Keratinocyte (primary cell): ENCODE measurements at regions not wholly inside any gene's neighbourhood (a gene's known extent, or its start where the extent isn't known, plus 50 kb on each side); places are given as distances from the start of the nearest gene placed in this dataset.

Experiments
- DNase-seq: peaks from one replicate; pipeline ENCODE4 v3.0.0-alpha.2; 2011; ENCODE audit warnings: low read depth, missing footprints, low spot score
- FAIRE-seq: peaks from 2 replicates; lab custom pipeline; 2011; peaks lifted over from hg19 to GRCh38; lab: Jason Lieb, UNC
- H2AFZ ChIP-seq: 2 replicates; pipeline ENCODE4 v1.6.0; 2012; ENCODE audit warnings: low read length, control low read depth, inconsistent platforms; ENCODE audit not compliant: control insufficient read depth
- H3K27ac ChIP-seq: 2 replicates; pipeline ENCODE4 v1.5.1; 2011; ENCODE audit warnings: low read length; ENCODE audit not compliant: control insufficient read depth, insufficient read depth
- H3K27me3 ChIP-seq: 3 replicates; pipeline ENCODE4 v1.6.0; 2011; ENCODE audit warnings: low read length; ENCODE audit not compliant: control insufficient read depth, insufficient read depth; ENCODE audit errors: extremely low read depth
- H3K36me3 ChIP-seq, 2 experiments: 2 replicates in 1 of 2; 3 replicates in 1 of 2; pipeline ENCODE4 v1.5.1; 2011; ENCODE audit warnings: low read length in 2 of 2, mild to moderate bottlenecking in 1 of 2; ENCODE audit not compliant: control insufficient read depth in 2 of 2, insufficient read depth in 2 of 2; ENCODE audit errors: extremely low read depth in 1 of 2
- H3K4me1 ChIP-seq: 3 replicates; pipeline ENCODE4 v1.5.1; 2011; ENCODE audit warnings: low read length; ENCODE audit not compliant: control insufficient read depth, insufficient read depth; ENCODE audit errors: extremely low read depth
- H3K4me2 ChIP-seq: 3 replicates; pipeline ENCODE4 v1.6.0; 2011; ENCODE audit warnings: low read depth, low read length; ENCODE audit not compliant: control insufficient read depth, insufficient read depth; ENCODE audit errors: extremely low read depth
- H3K4me3 ChIP-seq, 3 experiments: fragments of 200-600 bp in 1 of 3; sonication (generic) in 1 of 3; 2 replicates in 2 of 3; 3 replicates in 1 of 3; pipeline ENCODE4 v1.5.1; 2011 to 2016; ENCODE audit warnings: low read length in 3 of 3, mild to moderate bottlenecking in 3 of 3, control low read depth in 2 of 3, inconsistent platforms in 1 of 3, low read depth in 1 of 3, mixed read lengths in 1 of 3, mixed run types in 1 of 3, moderate library complexity in 1 of 3; ENCODE audit not compliant: control insufficient read depth in 2 of 3, insufficient read depth in 2 of 3; ENCODE audit errors: extremely low read depth in 1 of 3
- H3K79me2 ChIP-seq: 2 replicates; pipeline ENCODE4 v1.6.0; 2012; ENCODE audit warnings: low read length; ENCODE audit not compliant: control insufficient read depth, insufficient read depth
- H3K9ac ChIP-seq: 3 replicates; pipeline ENCODE4 v1.6.0; 2011; ENCODE audit warnings: low read length; ENCODE audit not compliant: control insufficient read depth, insufficient read depth; ENCODE audit errors: extremely low read depth
- H3K9me1 ChIP-seq: 3 replicates; pipeline ENCODE4 v1.6.0; 2011; ENCODE audit warnings: low read length; ENCODE audit not compliant: control insufficient read depth, insufficient read depth; ENCODE audit errors: extremely low read depth
- H3K9me3 ChIP-seq: 2 replicates; pipeline ENCODE4 v1.5.1; 2012; ENCODE audit warnings: low read depth, low read length; ENCODE audit not compliant: control insufficient read depth
- H4K20me1 ChIP-seq: 3 replicates; pipeline ENCODE4 v1.6.0; 2011; ENCODE audit warnings: low read length; ENCODE audit not compliant: control insufficient read depth, insufficient read depth; ENCODE audit errors: extremely low read depth
- CTCF ChIP-seq, 3 experiments: IDR thresholded peaks in 1 of 3; conservative IDR thresholded peaks in 1 of 3; optimal IDR thresholded peaks in 1 of 3; 2 replicates in 2 of 3; 3 replicates in 1 of 3; pipeline versions ENCODE3 to v1.5.1; 2011; ENCODE audit warnings: low read length in 3 of 3, mild to moderate bottlenecking in 3 of 3, moderate library complexity in 2 of 3, control low read depth in 1 of 3, inconsistent platforms in 1 of 3; ENCODE audit not compliant: insufficient read depth in 2 of 3; ENCODE audit errors: extremely low read depth in 1 of 3
- EZH2 ChIP-seq: IDR thresholded peaks from one replicate; pipeline ENCODE4 v1.6.1; 2012; ENCODE audit warnings: inconsistent platforms, mild to moderate bottlenecking, low read length, moderate library complexity
- dilution Hi-C: fragments of 300-500 bp; cut with MboI; formaldehyde crosslinking; loops from one replicate; pipeline ENCODE4 v1.7.0; 2020; ENCODE audit warnings: low sequenced_read_pairs; ENCODE audit not compliant: extremely low pct_ligation_motif_present

- no peak overlapping the region for H3K4me2 ChIP-seq
- H3K79me2 ChIP-seq, result no peaks in the 10 kb centered on the region
- H3K4me3 ChIP-seq, result no peak overlapping the region
- no peak overlapping the region for H2AFZ ChIP-seq
- H3K9ac ChIP-seq, result no peak overlapping the region
- H3K9me1 ChIP-seq, result no peaks in the 10 kb centered on the region
- peaks cover 6% of the 10 kb centered on the region for H3K4me1 ChIP-seq
- no peak overlapping the region for H3K27ac ChIP-seq
- dilution Hi-C loops, result no loop called here
- H3K9me3 ChIP-seq, result no peaks in the 10 kb centered on the region
- no peaks in the 10 kb centered on the region for H4K20me1 ChIP-seq
- H3K36me3 ChIP-seq, result no peaks in the 10 kb centered on the region
- FAIRE-seq (no peak), DNase-seq (no peak)
- peaks cover 15% of the 10 kb centered on the region for H3K27me3 ChIP-seq
- TF ChIP-seq CTCF (optimal IDR thresholded peaks at IDR 0.05 in 1 of 3, IDR thresholded peaks at IDR 0.05 in 1 of 3, conservative IDR thresholded peaks at IDR 0.05 in 1 of 3; ENCODE audit: extremely low read depth in 1 of 3, insufficient read depth in 2 of 3, low read length in 3 of 3), result no peak
- no peak for TF ChIP-seq EZH2
Observed at GRCh38 chr5:66326276-66326675, 182.2 kb downstream of the SREK1 start.

GRCh38 chr5:66327008-66327407 lies 182.9 kb downstream of the SREK1 start:
- Histone ChIP-seq H4K20me1 (no peaks in the 10 kb centered on the region), H2AFZ (no peak overlapping the region), H3K27ac (no peak overlapping the region), H3K9ac (no peak overlapping the region), H3K79me2 (no peaks in the 10 kb centered on the region), H3K27me3 (peaks cover 15% of the 10 kb centered on the region), H3K9me3 (no peaks in the 10 kb centered on the region), H3K4me1 (peaks cover 6% of the 10 kb centered on the region), H3K4me2 (no peak overlapping the region), H3K36me3 (no peaks in the 10 kb centered on the region), H3K9me1 (no peaks in the 10 kb centered on the region), H3K4me3 (no peak overlapping the region)
- DNase-seq, result no peak
- dilution Hi-C loops, result no loop called here
- TF ChIP-seq EZH2, result no peak
- TF ChIP-seq CTCF (optimal IDR thresholded peaks at IDR 0.05 in 1 of 3, IDR thresholded peaks at IDR 0.05 in 1 of 3, conservative IDR thresholded peaks at IDR 0.05 in 1 of 3; ENCODE audit: extremely low read depth in 1 of 3, insufficient read depth in 2 of 3, low read length in 3 of 3), result no peak
- FAIRE-seq, result no peak
